Peyer's patch (tissue), 4 donors: ENCODE measurements at regions not wholly inside any gene's neighbourhood (a gene's known extent, or its start where the extent isn't known, plus 50 kb on each side); places are given as distances from the start of the nearest gene placed in this dataset.
A peak's percentile ranks its signal among the peaks of the same experiment; 100 is the strongest.

ENCODE experiments used
- DNase-seq, 3 donors: peaks; one replicate each; pipeline ENCODE4 v3.0.0-alpha.2; 2017 to 2019
- H3K27ac ChIP-seq, 4 donors: fragments of 200-600 bp; sonication (generic); one replicate each; pipeline ENCODE4 v1.5.1; 2016 to 2019
- H3K27me3 ChIP-seq, 2 donors: fragments of 200-600 bp; sonication (generic); one replicate each; pipeline ENCODE4 v1.5.1; 2019
- H3K36me3 ChIP-seq, 3 donors: fragments of 200-600 bp; sonication (generic); one replicate each; pipeline ENCODE4 v1.5.1; 2016 to 2019
- H3K4me1 ChIP-seq, 4 donors: fragments of 200-600 bp; sonication (generic); one replicate each; pipeline ENCODE4 v1.5.1; 2016 to 2019
- H3K4me3 ChIP-seq, 4 donors: fragments of 200-600 bp; sonication (generic); 1 replicate in 3 of 4; 2 replicates in 1 of 4; pipeline ENCODE4 v1.5.1; 2016 to 2019; ENCODE audit warnings: mild to moderate bottlenecking in 1 of 4
- H3K9me3 ChIP-seq, 4 donors: fragments of 200-600 bp; sonication (generic); one replicate each; pipeline ENCODE4 v1.5.1; 2016 to 2019; ENCODE audit warnings: mild to moderate bottlenecking in 1 of 4
- CTCF ChIP-seq, 6 experiments: fragments of 450-650 bp in 4 of 6; fragments of 200-600 bp in 2 of 6; sonication (generic) in 1 of 6; IDR thresholded peaks; one replicate each; pipeline ENCODE4 v1.5.1; 2017 to 2019; ENCODE audit warnings: antibody characterized with exemption in 6 of 6, mild to moderate bottlenecking in 3 of 6, moderate library complexity in 1 of 6
- POLR2A ChIP-seq, 2 donors: fragments of 450-650 bp; IDR thresholded peaks; one replicate each; pipeline ENCODE4 v1.5.1; 2017; ENCODE audit warnings: antibody characterized with exemption in 2 of 2, mild to moderate bottlenecking in 2 of 2, moderate library complexity in 2 of 2

GRCh38 chr2:105498281-105498846, 99.5 kb upstream of the FHL2 start:
- H3K36me3 ChIP-seq, result no peaks in the 10 kb centered on the region
- H3K4me1 ChIP-seq, result no peaks in the 10 kb centered on the region
- no peaks in the 10 kb centered on the region for H3K9me3 ChIP-seq
- H3K27ac ChIP-seq, result no peak overlapping the region
- no peak for TF ChIP-seq CTCF (IDR thresholded peaks at IDR 0.05)
- no peak for TF ChIP-seq POLR2A (IDR thresholded peaks at IDR 0.05)
- DNase-seq, result no peak
- no peak overlapping the region for H3K4me3 ChIP-seq
- H3K27me3 ChIP-seq, result no peaks in the 10 kb centered on the region

DNA sequence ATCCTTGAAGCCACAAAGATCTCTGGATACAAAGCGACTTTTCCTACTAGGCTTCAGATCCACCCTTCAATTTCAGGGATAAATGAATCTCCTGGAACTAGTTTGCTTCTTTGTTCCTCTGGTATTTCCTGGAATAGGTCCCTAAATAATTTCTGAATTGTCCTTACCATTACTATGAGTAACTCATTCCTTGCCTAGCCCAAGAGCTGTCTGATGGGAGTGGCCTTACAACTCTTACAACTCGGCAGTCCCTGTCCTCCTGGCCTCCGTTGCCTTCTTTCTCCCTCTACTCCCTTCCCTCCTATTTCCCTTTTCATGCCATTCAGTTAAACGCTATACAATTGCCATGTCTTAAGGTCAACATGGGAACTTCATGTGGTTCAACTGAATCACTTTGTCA, 98.2 kb upstream of the FHL2 start:
- no peak for DNase-seq
- TF ChIP-seq CTCF (IDR thresholded peaks at IDR 0.05) (no peak), POLR2A (IDR thresholded peaks at IDR 0.05) (no peak)
- Histone ChIP-seq H3K27ac (no peak overlapping the region), H3K4me1 (no peaks in the 10 kb centered on the region), H3K9me3 (no peaks in the 10 kb centered on the region), H3K4me3 (no peak overlapping the region), H3K27me3 (no peaks in the 10 kb centered on the region), H3K36me3 (no peaks in the 10 kb centered on the region)

DNA sequence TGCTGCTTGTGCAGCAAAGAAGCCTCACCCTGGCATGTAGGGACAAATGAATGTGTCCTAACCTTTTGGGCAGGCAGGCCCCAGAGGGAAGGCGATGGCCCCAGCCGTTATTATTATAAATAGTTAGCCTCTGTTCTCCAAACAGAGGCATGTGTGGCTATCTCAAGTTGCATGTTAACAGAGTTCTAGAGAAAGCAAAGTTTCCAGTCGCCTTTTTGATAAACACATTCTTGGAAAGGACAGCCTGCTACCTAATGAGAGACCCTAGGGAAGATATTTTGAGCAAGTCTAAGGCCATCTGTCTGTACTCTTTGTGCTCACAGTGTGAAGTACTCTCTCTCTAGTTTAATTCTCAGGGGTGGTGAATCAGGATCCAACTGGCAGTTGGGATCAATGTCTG, 97.4 kb upstream of the FHL2 start:
- Histone ChIP-seq H3K4me3 (no peak overlapping the region), H3K36me3 (no peaks in the 10 kb centered on the region)

DNA sequence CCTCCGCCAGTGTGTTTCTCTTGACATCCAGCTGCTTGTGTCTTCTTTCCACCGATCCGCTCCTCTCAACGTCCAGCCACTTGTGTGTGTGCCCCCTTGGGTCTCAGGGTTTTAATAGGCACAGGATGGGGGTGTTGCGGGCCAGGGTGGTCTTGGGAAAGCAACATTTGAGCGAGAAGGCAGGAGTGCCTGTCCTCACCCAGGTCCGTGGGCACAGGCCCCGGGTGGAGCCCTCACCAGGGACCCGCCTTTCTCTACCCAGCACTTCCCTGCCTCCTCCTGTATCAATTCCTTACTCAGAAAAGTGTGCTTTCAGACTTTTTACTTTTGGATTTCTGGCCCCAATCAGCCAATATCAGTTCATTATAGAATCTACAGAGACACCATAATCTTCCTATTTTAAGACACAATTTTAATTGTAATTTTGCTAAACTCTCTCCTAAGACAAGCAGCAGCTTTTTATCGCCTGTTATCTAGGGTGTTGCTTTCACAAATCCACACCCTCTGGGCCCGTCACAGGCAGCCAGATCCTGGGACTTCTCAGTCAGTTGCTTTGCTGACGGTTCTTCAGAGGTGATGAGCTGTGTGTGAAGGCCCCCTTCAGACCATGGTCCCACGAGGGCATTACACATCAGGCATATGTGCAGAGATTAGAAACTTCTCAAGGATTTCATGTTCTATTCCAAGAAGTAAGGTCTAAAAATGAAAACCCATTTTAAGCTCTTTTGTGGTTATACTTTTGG, 96.0 kb upstream of the FHL2 start:
- no peak for DNase-seq

More for the DNA sequence above, 97.4 kb upstream of the FHL2 start:
- H3K27ac ChIP-seq, result no peak overlapping the region
- no peaks in the 10 kb centered on the region for H3K27me3 ChIP-seq
- DNase-seq, result no peak
- TF ChIP-seq POLR2A (IDR thresholded peaks at IDR 0.05), result no peak
- no peaks in the 10 kb centered on the region for H3K9me3 ChIP-seq
- H3K4me1 ChIP-seq, result no peaks in the 10 kb centered on the region

DNA sequence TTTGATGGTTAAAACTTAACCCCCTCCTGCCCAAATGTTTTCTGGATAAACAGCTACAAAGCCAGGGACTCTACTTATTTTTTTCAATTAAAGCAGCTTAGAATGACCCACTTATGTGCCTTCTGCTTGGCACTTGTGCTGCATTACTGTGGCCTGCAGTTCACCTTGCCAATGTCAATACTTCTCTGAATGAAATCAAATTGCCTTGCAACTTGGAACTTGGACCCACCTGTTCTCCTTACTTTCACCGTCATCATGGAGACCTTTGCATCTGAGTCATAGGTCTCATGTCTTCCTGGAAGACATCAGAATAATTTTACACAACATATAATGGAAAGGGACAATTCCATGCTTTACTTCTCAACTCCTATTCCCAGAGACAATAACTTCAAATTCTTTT, 92.1 kb upstream of the FHL2 start:
- peak overlapping the region in 2 of 4 donors; percentile 51 to 56 for H3K27ac ChIP-seq
- TF ChIP-seq POLR2A (IDR thresholded peaks at IDR 0.05) (no peak), CTCF (IDR thresholded peaks at IDR 0.05) (no peak)
- H3K27me3 ChIP-seq, result no peaks in the 10 kb centered on the region
- peak in 1 of 3 donors; percentile 72 for DNase-seq
- H3K4me3 ChIP-seq, result no peak overlapping the region
- no peaks in the 10 kb centered on the region for H3K36me3 ChIP-seq
- no peaks in the 10 kb centered on the region for H3K9me3 ChIP-seq
- no peaks in the 10 kb centered on the region for H3K4me1 ChIP-seq

More for the DNA sequence above, 96.0 kb upstream of the FHL2 start:
- Histone ChIP-seq H3K27ac (no peak overlapping the region), H3K4me1 (no peaks in the 10 kb centered on the region), H3K27me3 (no peaks in the 10 kb centered on the region), H3K36me3 (no peaks in the 10 kb centered on the region), H3K4me3 (no peak overlapping the region), H3K9me3 (no peaks in the 10 kb centered on the region)
- no peak for TF ChIP-seq POLR2A (IDR thresholded peaks at IDR 0.05)
- no peak for TF ChIP-seq CTCF (IDR thresholded peaks at IDR 0.05)

- no peak for TF ChIP-seq CTCF (IDR thresholded peaks at IDR 0.05)
- TF ChIP-seq POLR2A (IDR thresholded peaks at IDR 0.05), result no peak
- Histone ChIP-seq H3K27me3 (no peaks in the 10 kb centered on the region), H3K4me3 (no peak overlapping the region), H3K4me1 (no peaks in the 10 kb centered on the region), H3K9me3 (no peaks in the 10 kb centered on the region), H3K27ac (peak overlapping the region in 1 of 4 donors; percentile 33), H3K36me3 (no peaks in the 10 kb centered on the region)
- DNase-seq, result no peak
These were observed 91.4 kb upstream of the FHL2 start for GRCh38 chr2:105490204-105490603.
